MM.1S (cell line): ENCODE measurements at regions not wholly inside any gene's neighbourhood (a gene's known extent, or its start where the extent isn't known, plus 50 kb on each side); places are given as distances from the start of the nearest gene placed in this dataset.

Source experiments
- CTCF ChIP-seq: fragments of 300-600 bp; sonication (generic); IDR thresholded peaks from 2 replicates; pipeline ENCODE4 v1.5.1; 2016; ENCODE audit warnings: antibody characterized with exemption, low read length, mixed read lengths
- EZH2 ChIP-seq: fragments of 300-600 bp; sonication (generic); optimal IDR thresholded peaks from 2 replicates; pipeline ENCODE3; 2017; ENCODE audit warnings: low read depth, mild to moderate bottlenecking, antibody characterized with exemption, low read length, mixed read lengths
- EZH2phosphoT487 ChIP-seq: fragments of 300-600 bp; sonication (generic); IDR thresholded peaks from 2 replicates; pipeline ENCODE4 v1.6.1; 2018; ENCODE audit warnings: antibody characterized with exemption, low read length

GRCh38 chr12:67765776-67766766, 117.5 kb downstream of the DYRK2 start:
- no peak for TF ChIP-seq EZH2phosphoT487
- TF ChIP-seq CTCF = no peak
- no peak for TF ChIP-seq EZH2
